Glutamatergic neuron (in vitro differentiated cells): ENCODE measurements at regions not wholly inside any gene's neighbourhood (a gene's known extent, or its start where the extent isn't known, plus 50 kb on each side); places are given as distances from the start of the nearest gene placed in this dataset.

Experiments
- DNase-seq: peaks from one replicate; pipeline ENCODE4 v3.0.0; 2022
- H3K27ac Mint-ChIP-seq: one replicate; pipeline ENCODE4 v1.8.0; 2020; ENCODE audit warnings: mild to moderate bottlenecking, mixed read lengths, inconsistent platforms; ENCODE audit not compliant: unreplicated experiment
- H3K27me3 Mint-ChIP-seq: one replicate; pipeline ENCODE4 v1.8.0; 2020; ENCODE audit warnings: mild to moderate bottlenecking, moderate library complexity, mixed read lengths, inconsistent platforms; ENCODE audit not compliant: unreplicated experiment
- H3K36me3 Mint-ChIP-seq: one replicate; pipeline ENCODE4 v1.8.0; 2020; ENCODE audit warnings: mild to moderate bottlenecking, mixed read lengths, inconsistent platforms; ENCODE audit not compliant: unreplicated experiment
- H3K4me1 Mint-ChIP-seq: one replicate; pipeline ENCODE4 v1.8.0; 2020; ENCODE audit warnings: mild to moderate bottlenecking, low read depth, mixed read lengths, inconsistent platforms; ENCODE audit not compliant: unreplicated experiment
- H3K4me3 Mint-ChIP-seq: one replicate; pipeline ENCODE4 v1.8.0; 2020; ENCODE audit warnings: mild to moderate bottlenecking, mixed read lengths, inconsistent platforms; ENCODE audit not compliant: unreplicated experiment
- H3K9me3 Mint-ChIP-seq: one replicate; pipeline ENCODE4 v1.8.0; 2020; ENCODE audit warnings: mild to moderate bottlenecking, moderate library complexity, mixed read lengths, inconsistent platforms; ENCODE audit not compliant: unreplicated experiment
- CTCF ChIP-seq: fragments of 200-600 bp; sonication (generic); IDR thresholded peaks from one replicate; pipeline ENCODE4 v1.5.0; 2021; ENCODE audit not compliant: partially characterized antibody, unreplicated experiment

GRCh38 chr1:238052496-238053266 is 162.0 kb upstream of the ZP4 start:
- H3K27ac Mint-ChIP-seq, result no peak overlapping the region
- H3K27me3 Mint-ChIP-seq, result no peaks in the 10 kb centered on the region
- H3K4me1 Mint-ChIP-seq, result no peaks in the 10 kb centered on the region
- no peak for DNase-seq
- H3K9me3 Mint-ChIP-seq, result no peaks in the 10 kb centered on the region
- TF ChIP-seq CTCF, result no peak
- peaks cover 3% of the 10 kb centered on the region for H3K36me3 Mint-ChIP-seq
- H3K4me3 Mint-ChIP-seq, result no peak overlapping the region

- Mint-ChIP-seq H3K4me1 (no peaks in the 10 kb centered on the region), H3K4me3 (no peak overlapping the region), H3K9me3 (no peaks in the 10 kb centered on the region), H3K27ac (no peak overlapping the region), H3K36me3 (peaks cover 6% of the 10 kb centered on the region), H3K27me3 (peaks cover 2% of the 10 kb centered on the region)
- no peak for TF ChIP-seq CTCF
- no peak for DNase-seq
Measured at GRCh38 chr1:238029126-238029525, 138.4 kb upstream of the ZP4 start.

- TF ChIP-seq CTCF, result no peak
- Mint-ChIP-seq H3K27me3 (no peaks in the 10 kb centered on the region), H3K27ac (no peak overlapping the region), H3K9me3 (no peaks in the 10 kb centered on the region), H3K36me3 (peaks cover 6% of the 10 kb centered on the region), H3K4me1 (no peaks in the 10 kb centered on the region), H3K4me3 (no peak overlapping the region)
- no peak for DNase-seq
Measured at GRCh38 chr1:238027366-238027765, 136.6 kb upstream of the ZP4 start.

- Mint-ChIP-seq H3K36me3 (no peaks in the 10 kb centered on the region), H3K27ac (no peak overlapping the region), H3K4me3 (no peak overlapping the region), H3K4me1 (no peaks in the 10 kb centered on the region), H3K27me3 (no peaks in the 10 kb centered on the region), H3K9me3 (no peaks in the 10 kb centered on the region)
- DNase-seq, result no peak
- TF ChIP-seq CTCF, result no peak
Measured at GRCh38 chr1:238023137-238023536, 132.4 kb upstream of the ZP4 start.

- Mint-ChIP-seq H3K9me3 (no peaks in the 10 kb centered on the region), H3K27ac (no peak overlapping the region), H3K4me3 (no peak overlapping the region), H3K4me1 (no peaks in the 10 kb centered on the region), H3K36me3 (no peaks in the 10 kb centered on the region), H3K27me3 (no peaks in the 10 kb centered on the region)
- DNase-seq, result no peak
- no peak for TF ChIP-seq CTCF
Measured at GRCh38 chr1:238018214-238018613, 127.5 kb upstream of the ZP4 start.
